Astrocyte of the spinal cord (primary cell): ENCODE measurements at regions not wholly inside any gene's neighbourhood (a gene's known extent, or its start where the extent isn't known, plus 50 kb on each side); places are given as distances from the start of the nearest gene placed in this dataset.

ENCODE experiments used
- DNase-seq: peaks from one replicate; pipeline ENCODE4 v3.0.0; 2011; ENCODE audit warnings: low read depth, low spot score
- H3K4me3 ChIP-seq: 2 replicates; pipeline ENCODE4 v1.5.1; 2011; ENCODE audit warnings: low read depth, mild to moderate bottlenecking, low read length, moderate library complexity
- in situ Hi-C: cut with HindIII; loops from 2 replicates; pipeline ENCODE4 v1.10.0; 2017; ENCODE audit warnings: low sequenced_read_pairs
- TF ChIP-seq, protein P1 (sequence below): IDR thresholded peaks from 2 replicates; pipeline ENCODE4 v1.5.1; 2012; ENCODE audit warnings: low read depth, mild to moderate bottlenecking, low read length, inconsistent platforms

DNA sequence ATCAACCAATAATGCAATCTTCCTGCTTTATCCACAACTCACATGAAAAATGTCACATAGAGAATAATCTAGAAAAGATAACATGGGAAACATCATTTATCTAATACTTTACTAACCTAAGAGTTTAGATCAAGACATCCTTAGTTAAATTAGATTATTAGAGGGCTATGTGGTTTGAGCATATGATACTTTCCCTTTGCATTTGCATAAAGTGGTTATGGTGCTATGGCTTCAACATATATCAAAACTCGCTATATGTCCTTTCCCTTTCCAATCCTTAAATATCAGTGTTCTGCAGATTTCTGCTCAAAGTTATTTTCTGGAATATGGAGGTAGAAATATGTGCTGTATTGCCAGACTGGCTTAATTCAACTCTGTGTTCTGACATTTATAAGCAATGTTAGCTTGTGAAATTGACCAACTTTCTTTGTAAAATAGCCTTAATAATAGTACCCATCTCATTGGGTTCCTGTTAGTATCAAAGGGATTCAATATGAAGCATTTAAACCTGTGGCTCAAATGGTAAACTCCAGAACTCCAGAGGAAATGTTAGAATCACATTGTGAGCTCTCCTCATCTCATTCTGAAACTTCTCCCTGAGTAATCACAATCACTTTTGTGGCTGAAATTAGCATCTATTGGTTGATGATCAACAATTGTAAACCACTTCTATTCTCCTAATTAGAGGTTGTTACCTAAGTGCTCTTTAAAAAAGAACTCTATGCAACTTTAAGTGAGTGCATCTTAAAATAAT, 1089.9 kb upstream of the SLC39A10 start:
- DNase-seq: no peak
- TF ChIP-seq, protein P1, sequence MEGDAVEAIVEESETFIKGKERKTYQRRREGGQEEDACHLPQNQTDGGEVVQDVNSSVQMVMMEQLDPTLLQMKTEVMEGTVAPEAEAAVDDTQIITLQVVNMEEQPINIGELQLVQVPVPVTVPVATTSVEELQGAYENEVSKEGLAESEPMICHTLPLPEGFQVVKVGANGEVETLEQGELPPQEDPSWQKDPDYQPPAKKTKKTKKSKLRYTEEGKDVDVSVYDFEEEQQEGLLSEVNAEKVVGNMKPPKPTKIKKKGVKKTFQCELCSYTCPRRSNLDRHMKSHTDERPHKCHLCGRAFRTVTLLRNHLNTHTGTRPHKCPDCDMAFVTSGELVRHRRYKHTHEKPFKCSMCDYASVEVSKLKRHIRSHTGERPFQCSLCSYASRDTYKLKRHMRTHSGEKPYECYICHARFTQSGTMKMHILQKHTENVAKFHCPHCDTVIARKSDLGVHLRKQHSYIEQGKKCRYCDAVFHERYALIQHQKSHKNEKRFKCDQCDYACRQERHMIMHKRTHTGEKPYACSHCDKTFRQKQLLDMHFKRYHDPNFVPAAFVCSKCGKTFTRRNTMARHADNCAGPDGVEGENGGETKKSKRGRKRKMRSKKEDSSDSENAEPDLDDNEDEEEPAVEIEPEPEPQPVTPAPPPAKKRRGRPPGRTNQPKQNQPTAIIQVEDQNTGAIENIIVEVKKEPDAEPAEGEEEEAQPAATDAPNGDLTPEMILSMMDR: no peak
- in situ Hi-C loops: no loop called here
- H3K4me3 ChIP-seq: no peak overlapping the region

- TF ChIP-seq, protein P1: no peak
- H3K4me3 ChIP-seq: no peak overlapping the region
- DNase-seq: peak; percentile 16
- in situ Hi-C loops: no loop called here
Observed at GRCh38 chr2:194564422-194564821, 1092.6 kb upstream of the SLC39A10 start.

- in situ Hi-C loops: no loop called here
Observed at GRCh38 chr2:194562329-194562728, 1094.7 kb upstream of the SLC39A10 start.

DNA sequence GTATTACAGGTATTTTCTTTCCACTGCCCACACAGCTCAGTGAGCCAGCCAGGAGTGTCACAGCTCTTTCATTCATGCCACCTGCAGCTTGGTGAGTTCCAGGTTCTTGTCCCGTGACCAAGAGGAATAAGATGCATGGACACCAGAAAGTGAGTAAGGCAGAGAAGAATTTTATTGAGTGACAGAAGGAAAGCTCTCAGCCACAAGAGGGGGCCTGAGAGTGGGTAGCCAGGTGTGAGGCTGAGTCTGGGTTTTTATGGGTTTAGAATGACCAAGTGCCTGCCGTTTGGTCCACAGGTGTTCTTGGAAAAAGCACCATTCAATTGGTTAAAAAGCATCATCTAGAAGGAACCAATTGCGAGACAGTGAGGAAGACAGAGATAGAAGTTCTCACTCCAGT, 1097.1 kb upstream of the SLC39A10 start:
- in situ Hi-C loops: no loop called here

More at GRCh38 chr2:194562329-194562728, 1094.7 kb upstream of the SLC39A10 start:
- no peak for DNase-seq
- TF ChIP-seq, protein P1: no peak
- H3K4me3 ChIP-seq: no peak overlapping the region

GRCh38 chr2:194559523-194559922, 1097.5 kb upstream of the SLC39A10 start:
- no peak overlapping the region for H3K4me3 ChIP-seq
- no peak for DNase-seq
- in situ Hi-C loops: no loop called here
- TF ChIP-seq, protein P1: no peak

More for the DNA sequence above, 1097.1 kb upstream of the SLC39A10 start:
- TF ChIP-seq, protein P1: peak; percentile 4
- H3K4me3 ChIP-seq: no peak overlapping the region
- no peak for DNase-seq

DNA sequence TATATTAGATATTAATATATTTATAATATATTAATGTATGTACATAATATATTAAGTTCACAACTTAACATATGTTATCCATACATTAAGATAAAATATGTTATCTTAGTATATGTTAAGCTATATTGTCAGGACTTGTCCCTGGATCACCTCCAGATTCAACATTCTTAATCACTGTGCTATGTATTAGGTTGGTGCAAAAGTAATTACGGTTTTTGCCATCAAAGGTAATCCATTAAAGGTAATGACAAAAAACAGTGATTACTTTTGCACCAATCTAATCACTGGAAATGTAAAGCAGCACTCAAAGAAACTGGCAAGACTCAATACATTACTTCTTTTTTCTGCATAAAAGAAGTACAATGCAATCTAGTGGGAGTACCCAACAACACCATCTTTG, 1099.0 kb upstream of the SLC39A10 start:
- H3K4me3 ChIP-seq: no peak overlapping the region
- in situ Hi-C loops: no loop called here
- DNase-seq: no peak
- TF ChIP-seq, protein P1: no peak
